HG02588 (cell line): ENCODE measurements at regions not wholly inside any gene's neighbourhood (a gene's known extent, or its start where the extent isn't known, plus 50 kb on each side); places are given as distances from the start of the nearest gene placed in this dataset.
A peak's percentile ranks its signal among the peaks of the same experiment; 100 is the strongest.
"Not testable (repeated sequence)": the region's sequence is repeated elsewhere in the genome, so short reads cannot be mapped to it uniquely, and the experiment has no call there.

Source experiments
- ATAC-seq: cut with Tn5 transposase; IDR thresholded peaks from one replicate; pipeline ENCODE4 v1.9.1; 2021; ENCODE audit warnings: mild to moderate bottlenecking, moderate library complexity; ENCODE audit not compliant: unreplicated experiment

DNA sequence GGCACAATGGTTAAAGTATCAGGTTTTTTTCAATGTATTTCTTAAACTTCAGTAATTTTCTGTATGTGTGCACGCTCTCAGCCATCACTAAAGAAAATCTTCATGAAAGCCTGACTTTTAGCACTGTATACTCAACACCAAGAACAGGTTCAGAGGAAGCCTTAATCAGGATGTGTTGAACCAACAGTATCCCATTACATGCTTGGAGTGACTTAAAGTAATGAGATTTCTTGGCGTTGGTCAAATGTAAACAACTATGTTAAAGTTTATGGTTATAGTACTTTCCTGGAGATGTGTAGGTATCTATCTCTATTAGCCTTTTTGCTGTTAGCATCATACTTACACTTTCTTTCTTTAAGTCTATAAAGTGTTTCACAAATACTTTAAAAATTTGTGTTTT lies 335.0 kb downstream of the CCER1 start:
- no peak for ATAC-seq

- no peak for ATAC-seq
Observed at GRCh38 chr12:90618586-90618985, 336.4 kb downstream of the CCER1 start.

DNA sequence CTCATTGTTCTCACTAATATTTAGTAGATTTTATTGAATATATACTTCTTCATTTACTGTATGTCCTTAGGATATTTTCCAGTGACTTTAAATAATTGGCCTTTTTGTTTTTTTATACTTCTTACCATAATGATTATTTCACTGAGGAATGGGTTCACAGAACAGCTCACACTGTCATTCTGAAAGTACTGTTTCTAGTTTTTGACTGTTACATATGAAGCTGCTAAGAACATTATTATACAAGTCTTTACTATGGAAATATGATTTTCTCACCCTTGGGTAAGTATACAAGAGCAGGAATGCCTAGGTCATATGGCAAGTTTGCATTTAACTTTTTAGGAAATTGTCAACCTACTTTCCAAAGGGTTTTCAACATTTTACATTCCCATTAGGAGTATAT lies 343.1 kb downstream of the CCER1 start:
- ATAC-seq: no peak

DNA sequence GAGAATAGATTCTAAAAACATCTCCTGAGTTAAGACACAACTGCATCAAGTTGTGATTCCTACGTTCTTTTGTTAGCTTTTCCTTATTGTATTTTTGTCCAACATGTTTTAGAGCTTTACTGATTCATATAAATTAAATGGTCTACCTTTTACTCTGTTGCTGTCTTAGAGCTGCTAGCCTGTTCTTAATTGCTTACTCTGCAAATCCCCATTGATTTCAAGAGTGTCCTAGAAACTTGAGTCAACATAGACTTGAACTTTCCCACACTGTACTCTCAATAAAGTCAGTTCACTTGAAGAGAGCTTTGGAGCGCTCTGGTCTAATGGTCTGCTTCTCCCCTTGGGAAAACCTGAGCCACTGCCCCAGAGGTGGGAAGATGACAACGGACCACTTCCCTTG lies 343.9 kb downstream of the CCER1 start:
- ATAC-seq: no peak

GRCh38 chr12:90593596-90594295 lies 361.2 kb downstream of the CCER1 start:
- ATAC-seq: no peak

DNA sequence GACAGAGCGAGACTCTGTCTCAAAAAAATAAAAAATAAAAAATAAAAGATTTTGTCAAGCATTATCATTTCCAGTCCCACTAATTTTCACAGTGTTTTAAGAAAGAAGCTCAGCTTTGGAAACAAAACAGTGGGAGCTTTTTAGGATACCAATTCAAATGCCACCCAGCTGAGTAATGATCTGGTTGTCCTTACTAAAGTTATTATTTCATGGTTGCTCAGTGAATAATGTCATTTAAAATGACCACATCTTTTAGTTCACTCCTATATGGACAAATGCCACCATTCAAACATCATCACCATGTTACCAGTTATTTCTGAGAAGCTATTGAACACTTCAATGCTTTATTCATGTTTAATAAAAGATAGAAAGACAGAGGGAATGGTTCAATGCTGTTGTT lies 365.0 kb downstream of the CCER1 start:
- ATAC-seq: no peak

DNA sequence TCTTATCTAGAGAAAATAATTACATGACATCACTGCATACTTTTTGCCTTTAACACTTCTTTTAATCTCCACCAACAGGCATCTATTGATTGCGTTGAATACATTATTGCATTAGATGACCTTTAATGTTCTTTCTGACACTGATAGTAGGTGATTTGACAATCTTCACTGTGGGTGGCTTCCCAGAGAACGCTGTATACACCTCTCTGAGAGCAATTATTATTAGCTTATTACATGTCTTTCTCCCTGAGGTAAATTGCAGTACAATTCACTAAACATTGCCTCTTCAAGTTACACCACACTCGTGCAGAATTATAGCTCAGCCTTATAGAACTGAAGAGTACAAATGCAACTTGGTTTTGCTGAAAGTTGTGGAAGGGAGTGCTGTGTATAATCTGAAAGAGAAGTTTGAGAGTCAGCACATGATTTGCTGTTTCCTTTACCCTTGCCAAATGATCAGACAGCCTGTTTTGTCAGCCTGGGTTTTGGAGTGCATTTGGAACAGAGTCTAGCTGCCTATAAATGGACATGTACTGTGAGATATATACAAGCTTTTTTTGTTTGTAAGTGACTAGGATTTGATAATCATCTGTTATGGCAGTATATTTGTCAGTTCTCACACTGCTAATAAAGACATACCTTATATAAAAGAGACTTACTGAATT lies 369.2 kb downstream of the CCER1 start:
- ATAC-seq: no peak

- no peak for ATAC-seq
Observed at GRCh38 chr12:90576707-90577106, 378.3 kb downstream of the CCER1 start.

DNA sequence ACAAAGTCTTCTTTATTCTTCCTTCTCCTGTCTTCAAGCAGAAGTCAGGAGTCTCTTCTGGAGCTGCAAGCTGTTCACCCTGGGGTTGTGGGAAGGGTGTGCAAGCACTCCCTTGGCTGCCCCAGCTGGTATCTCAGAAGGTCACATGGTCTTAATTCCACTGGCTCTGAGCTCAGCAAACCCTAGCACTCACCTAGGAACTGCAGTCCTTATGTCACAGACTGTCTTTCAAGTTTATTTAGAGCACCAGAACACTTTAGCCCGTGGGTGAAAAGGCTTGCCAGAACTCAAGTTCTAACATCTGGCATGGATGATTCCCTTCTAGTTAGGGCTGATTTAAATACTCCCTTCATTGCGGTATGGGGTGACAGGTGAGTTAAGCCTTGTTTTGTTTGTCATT lies 379.0 kb downstream of the CCER1 start:
- no peak for ATAC-seq

- ATAC-seq: no peak
Observed at GRCh38 chr12:90574676-90575075, 380.3 kb downstream of the CCER1 start.

- ATAC-seq: no peak
Observed at GRCh38 chr12:90572778-90573177, 382.2 kb downstream of the CCER1 start.

GRCh38 chr12:90569685-90570084 lies 385.3 kb downstream of the CCER1 start:
- ATAC-seq: no peak

DNA sequence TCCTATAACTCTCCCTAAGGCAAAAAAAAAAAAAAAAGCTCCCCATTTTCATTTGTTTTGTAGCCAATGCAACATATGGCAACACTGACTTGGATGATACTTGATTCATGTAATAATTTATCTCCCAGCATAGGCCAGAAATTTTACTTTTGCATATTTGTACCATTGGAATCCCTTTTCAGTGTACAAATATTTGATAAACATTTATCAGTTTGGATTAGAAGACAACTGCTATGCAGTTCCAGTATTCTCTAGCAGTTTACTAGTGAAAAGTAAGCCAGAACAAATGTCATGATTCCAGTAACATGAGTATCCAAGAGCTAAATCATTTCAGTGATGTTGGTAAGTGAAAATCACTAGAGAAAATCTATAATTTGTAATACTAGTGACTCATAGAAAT lies 392.3 kb downstream of the CCER1 start:
- no peak for ATAC-seq

DNA sequence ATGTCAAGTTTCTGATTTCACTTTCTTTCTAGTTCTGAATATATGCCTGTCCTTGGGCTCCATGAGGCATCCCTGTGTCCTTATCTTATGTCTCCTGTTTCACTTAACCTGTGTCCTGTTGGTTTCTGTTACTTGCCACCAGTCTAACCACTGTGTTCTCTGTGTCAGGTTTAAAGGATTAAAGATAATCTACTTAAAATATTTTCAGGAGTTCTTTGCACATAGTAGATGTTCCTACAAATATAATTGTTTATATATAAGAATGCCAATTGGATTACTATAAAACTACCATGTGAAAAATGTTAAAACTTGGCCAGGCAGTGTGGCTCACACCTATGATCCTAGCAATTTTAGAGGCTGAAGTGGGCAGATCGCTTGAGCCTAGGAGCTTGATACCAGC lies 406.4 kb downstream of the CCER1 start:
- no peak for ATAC-seq

- no peak for ATAC-seq
Observed at GRCh38 chr12:90546511-90546910, 408.5 kb downstream of the CCER1 start.

DNA sequence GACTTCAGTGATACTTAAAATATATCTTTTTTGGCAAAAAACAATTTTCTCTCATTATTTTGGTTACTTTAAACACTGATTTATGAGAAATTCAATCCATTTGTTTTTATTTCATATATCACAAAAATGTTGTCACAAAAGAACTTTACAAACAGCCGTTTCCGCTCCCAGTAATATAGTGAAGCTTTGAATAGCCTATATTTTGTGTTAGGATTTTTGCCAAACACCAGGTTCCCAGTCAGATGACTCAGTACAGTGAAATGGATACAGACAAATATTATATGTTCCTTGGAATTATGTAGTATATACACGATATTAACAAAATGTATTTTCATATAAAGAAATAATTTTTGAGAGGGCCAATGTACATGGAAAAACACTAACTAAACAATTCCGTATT lies 411.1 kb downstream of the CCER1 start:
- no peak for ATAC-seq

DNA sequence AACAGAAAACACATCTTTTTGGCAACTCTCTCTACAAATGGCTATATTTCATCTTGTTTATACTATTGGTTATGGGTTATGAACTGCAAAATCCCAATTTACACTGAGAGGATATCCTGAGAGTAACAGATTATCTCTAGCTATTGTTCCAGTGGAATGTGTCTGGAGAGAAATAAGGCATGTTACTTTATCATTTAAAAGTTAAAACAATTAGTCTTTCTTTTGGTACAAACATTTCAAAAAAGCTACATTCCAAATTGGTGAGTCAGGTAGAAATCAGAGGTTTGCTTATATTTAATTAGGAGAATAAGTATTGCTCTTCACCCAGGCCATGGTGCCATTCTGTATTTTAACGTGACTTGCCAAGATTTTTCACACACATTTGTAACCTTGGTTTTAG lies 411.6 kb downstream of the CCER1 start:
- no peak for ATAC-seq

DNA sequence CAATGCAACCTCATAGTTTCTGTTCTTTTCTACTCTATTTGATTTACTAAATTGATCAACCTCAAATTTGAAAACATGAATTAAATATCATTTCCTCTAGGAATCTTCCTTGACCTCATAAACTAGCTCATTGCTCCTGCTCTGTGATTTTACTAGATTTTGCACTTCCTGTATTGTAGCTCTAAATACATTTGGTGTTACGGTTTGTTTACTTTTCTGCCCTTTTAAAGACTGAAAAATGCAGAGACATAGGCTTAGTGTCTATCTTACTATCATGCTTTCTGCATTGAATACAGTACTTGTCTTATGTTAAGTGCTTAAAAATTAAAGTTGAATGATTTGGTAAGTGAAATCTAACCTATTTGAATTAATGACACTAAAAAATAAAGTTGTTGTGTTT lies 412.1 kb downstream of the CCER1 start:
- not testable (repeated sequence) for ATAC-seq

DNA sequence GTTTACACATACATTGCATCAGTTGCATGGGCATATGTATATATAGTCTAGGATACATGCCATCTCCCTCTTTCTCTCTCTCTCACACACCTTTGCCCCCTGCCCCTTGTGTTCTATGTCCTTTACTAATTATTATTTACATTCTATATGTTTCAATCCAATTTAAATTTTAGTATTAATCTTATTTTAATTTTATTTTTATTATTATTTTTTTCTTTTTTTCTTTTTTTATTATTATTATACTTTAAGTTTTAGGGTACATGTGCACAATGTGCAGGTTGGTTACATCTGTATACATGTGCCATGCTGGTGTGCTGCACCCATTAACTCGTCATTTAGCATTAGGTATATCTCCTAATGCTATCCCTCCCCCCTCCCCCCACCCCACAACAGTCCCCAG lies 421.1 kb downstream of the CCER1 start:
- ATAC-seq: not testable (repeated sequence)

GRCh38 chr12:90520002-90520734 lies 434.8 kb downstream of the CCER1 start:
- ATAC-seq: no peak

GRCh38 chr12:90519285-90519684 lies 435.7 kb downstream of the CCER1 start:
- peak; percentile 30 for ATAC-seq
